ENCODE measurements at regions not wholly inside any gene's neighbourhood (a gene's known extent, or its start where the extent isn't known, plus 50 kb on each side); places are given as distances from the start of the nearest gene placed in this dataset.
"Not testable (repeated sequence)": the region's sequence is repeated elsewhere in the genome, so short reads cannot be mapped to it uniquely, and the experiment has no call there.

DNA sequence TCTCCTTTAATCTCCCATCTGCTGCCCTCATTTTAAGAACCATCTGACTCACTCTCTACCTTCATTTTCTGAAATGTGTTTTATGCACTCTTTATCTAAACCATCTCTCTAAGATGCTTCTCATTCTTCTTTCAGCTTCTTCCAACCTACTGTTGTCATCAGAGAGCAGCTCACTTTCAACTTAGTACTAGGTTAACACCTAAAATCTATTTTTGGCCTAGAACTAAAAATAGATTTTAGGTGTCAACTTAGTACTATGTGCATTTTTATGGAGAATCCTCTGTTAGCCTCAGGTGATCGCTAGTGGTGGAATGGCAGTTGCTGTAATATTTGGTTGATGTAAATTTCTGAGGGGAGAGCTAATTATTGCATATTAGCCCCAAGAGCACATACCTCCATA is 277.1 kb downstream of the KCNJ2 start:
- no peak for DNase-seq (ENCODE audit: low read depth)

DNA sequence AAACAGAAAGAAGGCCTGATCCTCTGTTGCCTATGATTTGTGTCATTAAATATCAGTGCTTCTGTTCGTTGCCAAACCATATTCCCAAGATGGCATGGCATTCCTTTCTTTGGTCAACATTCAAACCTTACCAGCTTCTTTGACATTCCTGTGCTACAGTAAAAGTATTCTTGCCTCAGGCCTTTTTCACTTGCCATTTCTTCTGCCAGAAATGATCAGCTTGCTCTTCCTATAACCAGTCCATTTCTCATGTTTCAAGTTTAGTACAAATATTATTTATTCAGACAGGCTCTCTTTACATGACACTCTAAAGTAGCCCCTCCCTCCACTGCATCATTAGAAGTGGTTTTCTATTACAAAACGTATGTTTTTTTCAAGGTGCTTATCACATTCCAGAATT is 278.3 kb downstream of the KCNJ2 start:
- DNase-seq (ENCODE audit: low read depth): peak; percentile 1

DNA sequence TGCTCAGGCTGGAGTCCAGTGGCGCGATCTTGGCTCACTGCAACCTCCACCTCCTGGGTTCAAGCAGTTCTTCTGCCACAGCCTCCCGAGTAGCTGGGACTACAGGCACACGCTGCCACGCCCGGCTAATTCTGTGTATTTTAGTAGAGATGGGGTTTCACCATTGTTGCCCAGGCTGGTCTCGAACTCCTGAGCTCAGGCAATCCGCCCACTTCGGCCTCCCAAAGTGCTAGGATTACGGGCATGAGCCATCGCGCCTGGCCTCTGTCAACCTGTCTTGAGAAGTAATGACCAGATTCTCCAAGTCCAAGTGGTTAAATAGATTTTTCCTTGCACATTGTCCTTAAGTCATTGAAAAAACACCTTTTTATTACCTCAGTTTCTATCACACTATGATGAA is 283.7 kb downstream of the KCNJ2 start:
- DNase-seq (ENCODE audit: low read depth): not testable (repeated sequence)

DNA sequence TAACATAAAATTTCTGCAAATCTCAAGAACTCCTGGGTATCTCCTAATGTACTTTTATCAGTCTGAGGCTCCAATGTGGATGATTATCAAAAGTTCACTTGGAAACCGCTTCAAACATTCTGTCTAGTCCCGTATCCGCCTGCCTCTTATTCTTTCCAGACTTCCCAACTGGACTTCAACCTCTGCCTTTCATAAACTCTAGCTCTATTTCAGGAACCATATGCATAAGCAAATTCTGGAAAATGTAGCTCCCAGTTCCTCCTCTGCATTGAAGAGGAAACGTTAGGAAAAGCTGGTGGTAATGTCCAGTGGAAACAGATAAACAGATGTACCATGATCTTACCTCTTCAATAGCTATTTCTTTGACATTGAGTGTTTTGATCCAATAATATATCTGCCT is 285.0 kb downstream of the KCNJ2 start:
- no peak for DNase-seq (ENCODE audit: low read depth)

DNA sequence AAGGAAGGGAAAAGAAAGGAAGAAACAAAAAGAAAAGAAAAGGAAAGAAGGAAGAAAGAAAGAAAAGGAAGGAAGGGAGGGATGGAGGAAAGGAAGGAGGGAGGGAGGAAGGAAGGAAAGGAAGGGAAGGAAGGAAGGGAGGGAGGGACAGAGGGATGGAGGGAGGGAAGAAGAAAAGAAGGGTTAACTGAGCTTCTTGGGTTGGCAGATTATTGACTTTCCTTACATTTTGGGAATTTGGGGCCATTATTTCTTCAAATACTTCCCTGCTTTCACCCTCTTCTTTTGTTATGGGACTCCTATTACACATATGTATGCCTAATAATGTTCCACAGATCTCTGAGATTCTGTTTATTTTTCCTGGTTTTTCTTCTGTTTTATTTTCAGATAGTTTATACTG is 285.6 kb downstream of the KCNJ2 start:
- no peak for DNase-seq (ENCODE audit: low read depth)

DNA sequence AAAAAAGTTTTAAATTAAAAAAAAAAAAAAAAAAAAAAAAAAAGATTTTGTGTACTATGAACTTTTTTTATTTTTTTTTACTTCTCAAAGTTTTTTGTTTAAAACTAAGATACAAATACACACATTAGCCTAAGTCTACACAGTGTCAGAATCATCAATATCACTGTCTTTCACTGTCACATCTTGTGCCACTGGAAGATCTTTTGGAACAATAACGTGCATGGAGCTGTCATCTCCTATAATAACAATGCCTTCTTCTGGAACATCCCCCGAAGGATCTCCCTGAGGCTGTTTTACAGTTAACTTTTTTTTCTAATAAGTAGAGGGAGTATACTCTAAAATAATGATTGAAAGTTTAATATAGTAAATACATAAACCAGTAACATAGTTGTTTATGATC is 295.7 kb downstream of the KCNJ2 start:
- no peak for DNase-seq (ENCODE audit: low read depth)

DNA sequence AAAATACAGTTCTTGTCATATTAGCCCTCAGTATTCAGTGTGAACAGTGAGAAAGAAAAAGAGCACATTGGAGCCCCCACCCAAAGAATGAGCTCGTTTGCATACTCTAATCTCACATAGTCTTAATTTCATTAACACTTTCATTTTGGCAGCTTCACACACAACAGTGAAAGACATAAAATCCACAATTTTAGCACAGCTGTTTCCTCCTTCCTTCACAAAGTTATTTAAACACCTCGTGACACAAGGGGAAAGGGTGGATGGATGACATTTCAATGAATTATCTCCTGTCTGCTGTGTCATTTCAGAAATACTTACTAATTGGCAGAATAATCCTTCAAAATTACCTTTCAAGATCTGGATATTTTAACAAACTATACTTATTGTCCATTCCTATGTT is 299.3 kb downstream of the KCNJ2 start:
- DNase-seq (ENCODE audit: low read depth): no peak

DNA sequence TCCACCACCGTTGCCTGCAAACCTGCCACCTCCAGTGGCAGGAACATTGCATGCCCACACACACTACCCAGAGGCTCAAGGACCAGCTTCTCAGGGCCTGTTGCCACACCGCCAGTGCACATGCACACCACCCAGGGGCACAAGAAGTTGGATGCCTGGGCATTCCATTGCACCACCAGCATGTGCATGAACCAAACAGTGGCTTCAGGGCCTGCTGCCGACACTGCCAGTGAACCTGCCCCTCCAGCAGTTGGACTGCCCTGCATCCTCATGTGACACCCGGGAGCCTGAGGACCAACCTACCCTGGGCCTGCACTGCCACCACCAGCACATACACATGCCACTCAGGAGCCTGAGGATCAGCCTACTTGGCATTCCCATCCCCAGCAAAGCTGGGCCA is 303.7 kb downstream of the KCNJ2 start:
- no peak for DNase-seq (ENCODE audit: low read depth)

DNA sequence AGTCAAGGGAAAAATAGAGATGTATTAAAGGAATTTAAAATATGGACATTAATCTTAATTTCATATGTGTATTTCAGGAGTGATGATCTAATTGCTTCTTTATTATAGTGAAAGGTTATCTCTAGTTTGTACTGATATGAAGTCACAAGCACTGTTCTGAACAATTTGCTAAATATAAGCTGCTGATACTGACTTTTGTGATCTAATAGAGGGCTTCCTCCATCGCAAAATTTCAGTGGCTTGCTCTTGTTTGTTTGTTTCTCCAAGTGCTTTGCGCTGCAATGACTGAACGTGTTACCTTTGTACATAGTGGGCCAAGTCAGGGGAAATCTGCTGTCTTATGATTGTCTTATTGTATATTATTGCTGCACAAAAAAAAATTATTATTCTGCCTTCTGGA is 307.0 kb downstream of the KCNJ2 start:
- no peak for DNase-seq (ENCODE audit: low read depth)

DNA sequence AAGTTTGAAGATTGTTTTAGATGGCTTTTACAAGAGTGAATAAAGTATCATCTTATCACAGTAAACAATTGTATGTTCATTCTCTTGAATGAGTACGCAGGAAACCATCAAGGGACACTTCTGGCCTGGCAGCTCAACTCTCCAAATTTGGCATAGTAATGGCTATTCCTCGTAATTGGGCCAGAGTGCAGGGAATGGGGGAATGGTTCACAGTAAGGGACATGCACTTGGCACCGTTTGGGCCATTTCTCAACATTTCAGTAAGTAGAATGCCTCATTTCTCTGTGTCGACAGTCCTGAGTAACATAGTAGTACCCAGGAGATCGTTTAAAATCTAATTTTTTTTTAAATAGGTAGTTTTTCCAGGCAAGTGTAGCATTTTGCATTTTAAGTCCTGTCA is 309.6 kb downstream of the KCNJ2 start:
- no peak for DNase-seq (ENCODE audit: low read depth)

DNA sequence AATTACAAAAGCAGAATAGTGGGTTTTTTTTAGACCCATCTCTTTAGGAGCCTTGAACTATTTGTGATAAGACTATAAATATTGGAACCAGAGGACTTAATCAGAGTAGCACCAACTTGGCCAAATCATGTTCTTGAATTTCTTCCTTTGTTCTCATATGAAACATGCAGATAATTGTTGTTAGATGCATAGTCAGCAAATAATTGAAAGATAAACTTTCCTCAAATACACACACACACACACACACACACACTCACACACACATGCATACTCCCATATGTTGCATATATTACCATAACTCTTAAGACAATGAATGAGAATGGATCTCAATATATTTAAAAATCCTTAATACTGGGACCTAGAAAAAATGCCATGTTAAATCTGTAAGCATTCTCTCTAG is 310.4 kb downstream of the KCNJ2 start:
- no peak for DNase-seq (ENCODE audit: low read depth)

DNA sequence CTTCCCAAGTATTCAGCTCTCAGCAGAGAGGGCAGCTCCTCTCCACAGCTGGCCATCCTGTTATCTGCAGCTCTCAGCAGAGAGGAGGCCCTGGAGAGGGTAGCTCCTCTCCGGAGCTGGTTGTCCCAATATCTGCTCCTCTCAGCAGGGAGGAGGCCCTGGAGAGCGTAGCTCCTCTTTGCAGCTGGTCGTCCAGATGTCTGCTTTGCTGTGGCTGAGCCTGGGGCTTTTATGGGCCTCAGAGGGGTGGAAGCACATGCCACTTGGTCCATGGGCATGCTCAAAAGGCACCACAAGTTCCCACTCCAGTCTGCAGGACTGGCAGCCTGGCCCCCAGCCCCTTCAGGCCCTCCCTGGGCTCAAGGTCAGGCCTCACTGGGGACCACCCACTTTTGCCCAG is 314.3 kb downstream of the KCNJ2 start:
- no peak for DNase-seq (ENCODE audit: low read depth)

DNA sequence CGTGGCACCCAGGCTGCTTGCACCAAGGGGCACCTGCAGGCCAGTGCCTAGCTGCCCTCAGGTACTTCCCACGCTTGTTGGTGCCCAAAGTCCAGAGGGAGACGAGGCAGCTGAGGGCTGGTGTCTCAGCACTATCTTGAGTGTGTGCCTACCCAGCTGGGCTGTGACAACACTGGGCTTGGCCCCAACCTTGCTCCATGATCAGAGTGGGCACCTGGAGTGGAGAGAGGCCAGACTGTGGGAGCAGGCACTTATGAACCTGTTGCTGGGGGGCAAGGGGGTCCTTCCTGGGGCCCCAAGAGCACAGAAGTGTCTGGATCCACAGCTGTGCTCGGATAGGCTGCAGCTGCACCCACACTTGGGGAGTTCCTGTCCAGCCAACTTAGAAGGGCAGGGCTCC is 314.7 kb downstream of the KCNJ2 start:
- DNase-seq (ENCODE audit: low read depth): no peak

DNA sequence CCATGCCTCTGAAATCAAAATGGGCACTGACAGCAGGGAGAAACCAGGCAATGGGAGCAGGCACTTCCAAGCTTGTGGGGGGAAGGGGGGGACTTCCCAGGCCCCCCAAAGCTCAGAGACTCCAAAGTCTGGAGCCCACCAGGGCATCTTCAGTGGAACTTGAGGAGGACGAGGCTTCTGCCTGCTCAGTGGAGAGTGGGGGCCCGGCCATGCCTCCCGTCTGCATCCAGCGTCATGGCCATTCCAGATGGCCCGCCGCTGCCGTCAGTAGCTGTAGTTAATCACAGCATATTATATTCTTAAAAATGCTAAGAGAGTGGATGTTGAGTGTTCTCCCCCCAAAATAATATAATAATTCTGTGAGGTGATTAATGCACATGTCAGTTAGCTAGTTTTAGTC is 315.2 kb downstream of the KCNJ2 start:
- DNase-seq (ENCODE audit: low read depth): no peak

DNA sequence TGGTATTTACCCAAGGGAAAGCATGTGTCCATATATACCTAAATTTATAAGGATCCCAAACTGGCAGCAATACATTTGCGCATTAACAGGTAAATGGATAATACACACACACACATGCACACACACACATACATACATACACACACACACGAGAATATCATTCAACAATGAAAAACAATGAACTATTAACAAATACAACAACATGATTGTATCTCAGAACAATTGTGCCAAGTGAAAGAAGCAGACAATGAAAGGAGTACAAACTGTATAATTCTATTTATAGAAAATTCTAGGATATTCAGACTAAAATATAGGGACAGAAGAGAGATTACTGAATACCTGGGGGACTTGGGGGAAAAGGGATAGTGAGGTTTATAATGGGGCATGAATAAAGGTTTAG is 323.0 kb downstream of the KCNJ2 start:
- DNase-seq (ENCODE audit: low read depth): no peak

DNA sequence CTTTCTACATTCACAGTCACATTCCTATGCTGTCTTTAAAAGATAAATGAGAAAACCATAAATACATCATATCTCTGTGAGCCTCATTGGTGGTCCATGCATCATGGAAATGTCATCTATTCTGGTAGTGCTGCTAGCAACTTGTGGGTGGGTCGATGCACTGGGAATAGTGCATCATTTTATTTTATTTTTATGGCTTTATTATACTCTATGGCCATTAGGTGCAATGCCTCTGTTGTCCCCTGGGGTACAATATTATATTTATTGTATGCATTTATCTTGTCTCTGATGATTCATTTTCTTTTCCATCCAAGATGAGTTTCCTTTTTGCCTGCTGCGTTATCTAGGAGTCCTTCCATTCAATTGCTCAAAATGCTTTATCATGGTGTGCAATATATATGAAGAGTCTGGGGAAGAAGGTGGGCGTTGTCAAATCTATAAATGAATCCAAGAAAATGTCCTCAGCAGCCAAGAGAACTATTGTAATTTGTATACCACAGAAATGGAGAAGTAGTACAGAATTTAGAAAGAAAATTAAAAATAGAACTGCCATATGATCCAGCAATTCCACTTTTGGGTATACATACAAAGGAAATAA is 324.0 kb downstream of the KCNJ2 start:
- no peak for DNase-seq (ENCODE audit: low read depth)

DNA sequence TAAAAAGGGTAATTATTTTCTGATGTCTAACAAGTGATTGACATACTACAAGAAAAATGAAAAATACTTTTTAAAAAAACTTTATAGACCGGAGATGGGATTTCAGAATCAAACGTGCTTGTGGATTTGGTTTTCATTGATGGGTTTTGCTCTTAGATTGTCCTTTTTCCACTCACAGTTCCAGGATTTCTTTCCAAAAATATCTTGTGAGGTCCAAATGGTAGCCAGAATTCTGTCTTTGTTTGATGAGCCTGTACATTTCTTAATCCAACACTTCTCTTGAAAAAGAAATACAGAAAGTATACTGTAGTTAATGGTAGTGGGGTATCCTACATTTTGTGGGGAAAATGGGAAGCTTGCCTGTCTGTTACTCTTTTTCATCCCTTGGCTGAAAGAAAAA is 329.3 kb downstream of the KCNJ2 start:
- DNase-seq (ENCODE audit: low read depth): no peak

DNA sequence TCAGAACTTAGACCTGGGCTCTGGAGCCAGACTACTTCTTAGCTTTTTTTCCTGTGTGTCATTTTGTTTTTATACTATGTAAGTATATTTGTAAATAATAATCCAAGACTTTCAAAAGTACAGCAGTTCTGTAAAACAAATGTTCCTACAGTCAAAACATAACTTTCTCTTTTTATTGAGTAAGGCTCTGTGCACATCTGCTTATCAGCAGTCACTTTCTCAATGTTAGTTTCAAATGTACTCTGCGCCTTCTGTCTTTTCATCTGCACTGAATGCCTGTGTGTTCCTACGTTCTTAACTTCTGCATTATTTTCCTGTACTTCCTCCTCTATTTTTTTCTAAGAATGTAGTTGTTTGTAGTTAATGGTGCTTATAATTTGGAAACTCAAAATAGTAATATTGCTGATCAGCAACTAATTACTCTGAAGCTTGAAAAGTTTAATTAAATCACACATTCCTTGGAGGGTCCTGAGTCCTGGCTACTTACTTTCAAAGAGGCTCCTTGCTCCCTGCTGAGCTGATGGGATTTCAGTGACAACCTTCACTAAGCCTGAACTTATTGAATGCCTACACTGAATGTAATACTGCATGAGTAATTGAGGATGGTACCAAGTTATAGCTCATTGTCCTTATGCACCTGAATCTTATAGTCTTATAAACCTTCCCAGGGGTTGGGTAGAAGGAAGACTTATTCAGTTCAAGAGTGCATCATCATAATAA is 329.9 kb downstream of the KCNJ2 start:
- no peak for DNase-seq (ENCODE audit: low read depth)

DNA sequence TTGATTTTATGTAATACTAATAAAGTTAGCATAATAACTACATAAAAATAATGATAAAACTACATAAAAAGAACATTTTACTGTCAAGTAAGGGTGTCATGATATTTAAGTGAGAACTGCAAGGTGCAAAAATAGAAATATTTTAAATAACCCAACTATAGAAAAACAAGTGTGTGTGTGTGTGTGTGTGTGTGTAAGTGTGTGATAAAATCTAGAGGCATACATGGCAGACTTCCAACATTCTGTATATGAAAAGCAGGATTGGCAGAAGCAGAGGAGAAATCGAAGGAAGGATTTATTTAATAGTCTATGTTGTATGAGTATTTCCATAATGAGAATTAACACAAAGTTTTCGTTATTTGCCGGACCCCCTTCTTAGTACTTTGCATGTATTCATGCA is 334.1 kb downstream of the KCNJ2 start:
- no peak for DNase-seq (ENCODE audit: low read depth)

DNA sequence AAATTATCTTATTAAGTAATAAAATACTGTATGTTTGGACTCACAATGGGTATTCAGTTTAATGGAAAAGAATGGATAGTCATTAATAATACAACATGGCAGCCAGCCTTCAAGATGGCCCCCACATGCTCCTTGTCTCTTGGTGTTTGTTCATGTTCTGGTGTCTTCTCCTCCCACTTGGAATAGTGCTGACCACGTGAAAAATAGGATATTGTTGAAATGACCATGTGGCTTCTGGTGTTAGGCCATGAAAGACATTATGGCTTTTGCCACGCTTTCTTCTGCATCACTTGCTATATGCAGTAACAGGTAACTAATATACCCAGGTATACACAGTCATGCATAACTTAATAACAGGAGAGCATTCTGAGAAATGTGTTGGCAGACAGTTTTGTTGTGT is 341.0 kb downstream of the KCNJ2 start:
- no peak for DNase-seq (ENCODE audit: low read depth)

DNA sequence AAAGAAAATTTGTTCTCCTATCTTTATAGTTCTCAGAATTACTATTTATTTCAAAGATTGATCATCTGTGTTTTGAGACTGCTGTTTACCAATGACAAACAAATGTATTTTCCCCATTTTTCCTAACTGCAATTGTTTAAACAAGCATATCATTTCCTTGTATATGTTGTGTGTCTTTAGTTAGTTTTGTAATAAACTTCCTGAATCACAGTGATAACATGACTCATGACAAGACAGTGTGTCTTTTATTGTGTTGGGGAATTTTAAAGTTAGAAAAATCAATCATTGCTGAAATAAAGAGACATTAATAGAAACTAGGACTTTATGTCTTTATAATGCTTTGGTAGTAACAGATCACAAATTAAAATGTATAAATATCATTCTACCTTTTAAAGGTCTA is 348.5 kb downstream of the KCNJ2 start:
- no peak for DNase-seq (ENCODE audit: low read depth)

DNA sequence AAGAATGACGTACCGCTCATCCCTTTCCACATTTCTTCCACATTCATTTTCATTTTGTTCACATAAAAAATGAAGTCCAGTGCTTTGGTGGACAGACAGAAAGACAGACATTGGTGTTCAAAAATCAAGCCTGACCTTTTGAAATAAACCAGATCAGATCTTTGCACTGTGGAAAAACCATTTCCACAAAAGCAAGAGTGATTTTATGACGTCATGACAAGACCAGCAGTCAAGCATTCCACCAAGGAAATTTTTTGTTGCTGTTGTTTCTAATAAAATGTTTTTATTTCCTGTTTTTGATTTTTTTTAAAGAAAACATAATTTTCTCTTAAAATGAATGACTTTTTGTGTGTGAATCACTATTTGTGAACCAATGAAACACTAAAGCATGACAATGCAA is 350.0 kb downstream of the KCNJ2 start:
- DNase-seq (ENCODE audit: low read depth): no peak

DNA sequence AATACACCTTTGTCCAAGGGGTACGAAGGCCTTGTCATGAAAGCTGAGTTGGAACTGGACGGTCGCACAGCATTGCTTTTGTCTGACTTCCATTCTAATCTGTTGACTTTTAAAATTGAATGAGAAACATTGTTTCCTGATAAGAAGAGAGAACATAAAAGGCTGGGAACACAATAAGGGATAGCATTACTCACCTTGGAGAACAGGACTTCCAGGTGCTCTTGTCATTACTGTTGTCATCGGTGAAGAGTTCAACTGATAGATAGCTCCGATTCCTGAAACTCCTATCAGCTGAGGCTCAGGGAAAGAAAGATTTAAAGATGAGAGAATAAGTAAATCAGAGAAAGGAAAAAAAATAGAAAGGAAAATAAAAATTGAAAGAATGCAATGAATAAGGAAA is 351.1 kb downstream of the KCNJ2 start:
- no peak for DNase-seq (ENCODE audit: low read depth)

DNA sequence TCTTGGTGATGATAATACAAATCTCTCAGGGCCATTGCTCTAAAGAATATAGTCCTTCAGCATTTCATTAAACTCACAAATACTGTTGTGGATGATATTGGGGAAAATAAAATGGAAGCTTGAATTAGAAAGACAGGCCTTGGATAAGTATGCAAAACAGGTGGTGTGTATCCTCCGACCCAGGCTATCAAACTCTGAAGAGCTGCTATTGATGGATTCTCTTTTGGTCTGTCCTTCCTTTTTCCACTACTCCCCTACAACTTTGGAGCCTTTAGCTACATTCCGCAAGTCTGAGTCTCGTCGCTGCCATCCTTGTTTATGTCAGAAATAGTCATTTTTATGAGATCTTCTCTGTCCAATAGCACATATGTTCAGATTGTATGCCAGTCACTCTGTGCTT is 351.6 kb downstream of the KCNJ2 start:
- DNase-seq (ENCODE audit: low read depth): no peak

All from RPMI7951 (cell line).